ENCODE measurements at regions not wholly inside any gene's neighbourhood (a gene's known extent, or its start where the extent isn't known, plus 50 kb on each side); places are given as distances from the start of the nearest gene placed in this dataset.

DNA sequence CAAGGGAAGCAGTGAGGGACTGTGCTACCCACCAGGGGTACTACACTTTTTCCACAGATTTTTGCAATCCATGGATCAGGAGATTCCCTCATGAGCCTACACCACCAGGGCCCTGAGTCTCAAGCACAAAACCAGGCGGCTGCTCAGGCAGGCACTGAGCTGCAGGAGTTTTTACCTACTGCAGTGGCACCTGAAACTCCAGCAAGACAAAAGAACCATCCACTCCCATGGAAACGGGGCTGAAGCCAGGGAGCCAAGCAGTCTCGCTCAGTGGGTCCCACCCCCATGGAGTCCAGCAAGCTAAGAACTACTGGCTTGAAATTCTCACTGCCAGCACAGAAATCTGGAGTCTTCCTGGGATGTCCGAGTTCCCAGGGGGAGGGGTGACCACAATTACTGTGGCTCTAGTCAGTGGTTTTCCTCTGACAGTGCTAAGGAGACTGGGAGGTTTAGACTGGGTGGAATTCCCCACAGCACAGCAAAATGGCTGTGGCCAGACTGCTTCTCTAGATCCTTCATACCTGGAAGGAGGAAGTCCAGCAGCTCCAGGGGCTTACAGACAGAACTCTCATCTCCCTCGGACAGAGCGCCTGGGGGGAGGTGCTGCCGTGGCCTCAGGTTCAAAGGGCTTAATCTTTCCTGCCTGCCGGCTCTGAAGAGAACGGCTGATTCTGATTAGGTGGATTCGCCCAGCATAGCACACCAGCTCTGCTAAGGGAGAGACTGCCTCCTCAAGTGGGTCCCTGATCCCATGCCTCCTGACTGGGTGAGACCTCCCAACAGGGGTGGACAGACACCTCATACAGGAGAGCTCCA is 437.8 kb downstream of the LTN1 start:
- TF ChIP-seq EP300 (IDR thresholded peaks at IDR 0.05; ENCODE audit: low read depth) (no peak), POLR2AphosphoS5 (IDR thresholded peaks at IDR 0.05) (no peak), POLR2A (IDR thresholded peaks at IDR 0.05) (no peak)
- TF ChIP-seq, protein P1, sequence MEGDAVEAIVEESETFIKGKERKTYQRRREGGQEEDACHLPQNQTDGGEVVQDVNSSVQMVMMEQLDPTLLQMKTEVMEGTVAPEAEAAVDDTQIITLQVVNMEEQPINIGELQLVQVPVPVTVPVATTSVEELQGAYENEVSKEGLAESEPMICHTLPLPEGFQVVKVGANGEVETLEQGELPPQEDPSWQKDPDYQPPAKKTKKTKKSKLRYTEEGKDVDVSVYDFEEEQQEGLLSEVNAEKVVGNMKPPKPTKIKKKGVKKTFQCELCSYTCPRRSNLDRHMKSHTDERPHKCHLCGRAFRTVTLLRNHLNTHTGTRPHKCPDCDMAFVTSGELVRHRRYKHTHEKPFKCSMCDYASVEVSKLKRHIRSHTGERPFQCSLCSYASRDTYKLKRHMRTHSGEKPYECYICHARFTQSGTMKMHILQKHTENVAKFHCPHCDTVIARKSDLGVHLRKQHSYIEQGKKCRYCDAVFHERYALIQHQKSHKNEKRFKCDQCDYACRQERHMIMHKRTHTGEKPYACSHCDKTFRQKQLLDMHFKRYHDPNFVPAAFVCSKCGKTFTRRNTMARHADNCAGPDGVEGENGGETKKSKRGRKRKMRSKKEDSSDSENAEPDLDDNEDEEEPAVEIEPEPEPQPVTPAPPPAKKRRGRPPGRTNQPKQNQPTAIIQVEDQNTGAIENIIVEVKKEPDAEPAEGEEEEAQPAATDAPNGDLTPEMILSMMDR (IDR thresholded peaks at IDR 0.05) = no peak
- Histone ChIP-seq H3K27me3 (no peaks in the 10 kb centered on the region), H3K4me3 (no peak overlapping the region), H3K9me3 (no peaks in the 10 kb centered on the region), H3K4me1 (no peaks in the 10 kb centered on the region), H3K27ac (no peak overlapping the region), H3K36me3 (no peaks in the 10 kb centered on the region)
- 77% methylated on average over 7 of the region's 10 CpGs; no CpG with 5 or more reads in 1 of the 2 donors for WGBS, 2 donors (ENCODE audit: low coverage in 1 of 2)
- intact Hi-C loops (cut with DNase I; ENCODE audit: low total_unique reads) (loop anchor here (5.0 kb wide), 1 partner anchor 128 kb away; no protein-coding TSS in a partner anchor), in situ Hi-C loops (cut with MboI; ENCODE audit: low pct_ligation_motif_present in 1 of 4, low pct_unique_long_range_greater_than_20kb in 1 of 4, low sequenced_read_pairs in 3 of 4) (no loop called here)
- no peak for DNase-seq

DNA sequence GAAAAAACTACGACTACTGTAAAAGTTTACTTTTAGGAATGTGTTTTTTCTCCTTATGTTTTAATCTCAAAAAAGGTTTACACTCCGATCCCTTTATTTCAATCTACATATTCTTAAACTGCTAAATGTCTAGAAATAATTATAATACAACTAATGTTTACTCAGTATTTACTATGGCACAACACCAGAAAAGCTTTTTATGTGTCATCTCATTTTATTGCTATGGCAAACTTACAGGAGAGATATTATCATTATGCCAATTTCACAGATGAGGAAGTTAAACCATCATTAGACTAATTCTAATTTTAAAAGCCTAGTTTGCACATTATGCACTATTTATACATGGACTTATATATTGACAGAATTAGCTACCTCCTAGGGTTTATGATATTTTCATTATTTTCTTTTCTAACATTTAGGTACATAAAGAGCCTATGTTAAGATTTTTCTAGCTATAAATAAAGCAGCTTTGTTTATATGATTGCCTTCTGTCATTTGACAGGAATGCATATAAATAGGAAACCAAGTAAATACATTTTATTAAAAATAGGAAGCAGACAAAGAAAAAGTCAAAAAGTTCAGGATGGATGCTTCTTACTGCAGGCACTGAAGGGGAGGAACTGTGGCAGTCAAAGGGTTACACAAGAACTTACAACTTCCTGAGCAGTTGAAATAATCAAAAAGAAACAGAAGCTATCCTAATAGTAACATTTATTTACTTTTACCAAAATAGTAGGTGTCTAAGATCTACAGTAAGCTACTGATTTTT is 442.4 kb downstream of the LTN1 start:
- TF ChIP-seq POLR2A (IDR thresholded peaks at IDR 0.05) (no peak), EP300 (IDR thresholded peaks at IDR 0.05; ENCODE audit: low read depth) (no peak), POLR2AphosphoS5 (IDR thresholded peaks at IDR 0.05) (no peak)
- TF ChIP-seq, protein P1 (IDR thresholded peaks at IDR 0.05) = no peak
- Histone ChIP-seq H3K36me3 (no peaks in the 10 kb centered on the region), H3K9me3 (no peaks in the 10 kb centered on the region), H3K27me3 (no peaks in the 10 kb centered on the region), H3K27ac (no peak overlapping the region), H3K4me3 (no peak overlapping the region), H3K4me1 (no peaks in the 10 kb centered on the region)
- DNase-seq = no peak
- in situ Hi-C loops (cut with MboI; ENCODE audit: low pct_ligation_motif_present in 1 of 4, low pct_unique_long_range_greater_than_20kb in 1 of 4, low sequenced_read_pairs in 3 of 4) = no loop called here
- intact Hi-C loops (cut with DNase I; ENCODE audit: low total_unique reads) = no loop called here
- 75 to 83% methylated on average over 2 of the region's 2 CpGs for WGBS, 2 donors (ENCODE audit: low coverage in 1 of 2)

DNA sequence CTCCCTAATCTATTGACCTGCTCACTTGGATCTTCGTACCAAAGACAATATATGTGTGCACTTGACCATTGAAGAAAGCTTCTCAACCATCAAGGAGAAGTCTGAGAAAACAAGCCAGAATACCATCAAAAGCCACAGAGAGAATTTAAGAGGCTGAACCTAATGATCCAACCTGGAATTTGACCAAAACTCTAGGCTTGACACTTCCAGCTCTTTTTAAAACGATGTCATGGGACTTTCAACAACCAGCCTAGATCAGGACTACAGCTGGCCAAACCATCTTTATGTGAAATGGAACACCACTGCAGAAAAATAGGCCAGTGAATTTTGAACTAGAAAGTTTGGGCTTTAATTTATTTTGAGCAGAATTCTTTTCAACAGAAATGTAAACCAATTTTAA is 444.4 kb downstream of the LTN1 start:
- H3K27me3 ChIP-seq = no peaks in the 10 kb centered on the region
- no peaks in the 10 kb centered on the region for H3K4me1 ChIP-seq
- no peak overlapping the region for H3K4me3 ChIP-seq
- 50 to 54% methylated on average over 1 to 2 of the region's 2 CpGs for WGBS, 2 donors (ENCODE audit: low coverage in 1 of 2)
- no peak for DNase-seq
- no peaks in the 10 kb centered on the region for H3K9me3 ChIP-seq
- intact Hi-C loops (cut with DNase I; ENCODE audit: low total_unique reads) (loop anchor here (5.0 kb wide), 1 partner anchor 66 kb away; no protein-coding TSS in a partner anchor), in situ Hi-C loops (cut with MboI; ENCODE audit: low pct_ligation_motif_present in 1 of 4, low pct_unique_long_range_greater_than_20kb in 1 of 4, low sequenced_read_pairs in 3 of 4) (no loop called here)
- H3K27ac ChIP-seq = no peak overlapping the region
- H3K36me3 ChIP-seq = no peaks in the 10 kb centered on the region
- TF ChIP-seq, protein P1 (IDR thresholded peaks at IDR 0.05) = no peak
- TF ChIP-seq POLR2AphosphoS5 (IDR thresholded peaks at IDR 0.05) (no peak), EP300 (IDR thresholded peaks at IDR 0.05; ENCODE audit: low read depth) (no peak), POLR2A (IDR thresholded peaks at IDR 0.05) (no peak)

DNA sequence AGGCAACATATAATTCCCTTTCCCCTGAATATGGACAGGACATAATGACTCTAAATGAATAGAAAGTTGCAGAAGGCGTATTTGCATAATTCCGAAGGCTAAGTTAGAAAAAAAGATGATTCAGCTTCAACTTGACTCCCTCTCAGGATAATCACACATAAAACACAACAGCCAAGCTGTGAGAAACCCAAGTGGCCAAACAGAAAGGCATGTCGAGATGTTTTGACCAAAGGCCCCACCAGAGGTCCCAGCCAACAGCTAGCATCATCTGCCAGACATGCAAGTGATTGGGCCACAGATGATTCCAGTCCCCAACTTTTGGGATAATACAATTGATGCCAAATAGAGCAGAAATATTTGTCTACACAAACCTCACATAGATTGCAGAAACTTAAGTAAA is 444.9 kb downstream of the LTN1 start:
- H3K27ac ChIP-seq = no peak overlapping the region
- no peaks in the 10 kb centered on the region for H3K4me1 ChIP-seq
- no peak for TF ChIP-seq POLR2A (IDR thresholded peaks at IDR 0.05)
- TF ChIP-seq POLR2AphosphoS5 (IDR thresholded peaks at IDR 0.05) = no peak
- no peak for TF ChIP-seq EP300 (IDR thresholded peaks at IDR 0.05; ENCODE audit: low read depth)
- TF ChIP-seq, protein P1 (IDR thresholded peaks at IDR 0.05) = no peak
- DNase-seq = no peak
- 56 to 60% methylated on average over 3 of the region's 3 CpGs for WGBS, 2 donors (ENCODE audit: low coverage in 1 of 2)
- in situ Hi-C loops (cut with MboI; ENCODE audit: low pct_ligation_motif_present in 1 of 4, low pct_unique_long_range_greater_than_20kb in 1 of 4, low sequenced_read_pairs in 3 of 4) (no loop called here), intact Hi-C loops (cut with DNase I; ENCODE audit: low total_unique reads) (loop anchor here (5.0 kb wide), 1 partner anchor 65 kb away; no protein-coding TSS in a partner anchor)
- H3K36me3 ChIP-seq = no peaks in the 10 kb centered on the region
- H3K4me3 ChIP-seq = no peak overlapping the region
- H3K27me3 ChIP-seq = no peaks in the 10 kb centered on the region
- no peaks in the 10 kb centered on the region for H3K9me3 ChIP-seq

Measured in transverse colon (tissue), 4 donors.